ENCODE measurements at regions not wholly inside any gene's neighbourhood (a gene's known extent, or its start where the extent isn't known, plus 50 kb on each side); places are given as distances from the start of the nearest gene placed in this dataset.

DNA sequence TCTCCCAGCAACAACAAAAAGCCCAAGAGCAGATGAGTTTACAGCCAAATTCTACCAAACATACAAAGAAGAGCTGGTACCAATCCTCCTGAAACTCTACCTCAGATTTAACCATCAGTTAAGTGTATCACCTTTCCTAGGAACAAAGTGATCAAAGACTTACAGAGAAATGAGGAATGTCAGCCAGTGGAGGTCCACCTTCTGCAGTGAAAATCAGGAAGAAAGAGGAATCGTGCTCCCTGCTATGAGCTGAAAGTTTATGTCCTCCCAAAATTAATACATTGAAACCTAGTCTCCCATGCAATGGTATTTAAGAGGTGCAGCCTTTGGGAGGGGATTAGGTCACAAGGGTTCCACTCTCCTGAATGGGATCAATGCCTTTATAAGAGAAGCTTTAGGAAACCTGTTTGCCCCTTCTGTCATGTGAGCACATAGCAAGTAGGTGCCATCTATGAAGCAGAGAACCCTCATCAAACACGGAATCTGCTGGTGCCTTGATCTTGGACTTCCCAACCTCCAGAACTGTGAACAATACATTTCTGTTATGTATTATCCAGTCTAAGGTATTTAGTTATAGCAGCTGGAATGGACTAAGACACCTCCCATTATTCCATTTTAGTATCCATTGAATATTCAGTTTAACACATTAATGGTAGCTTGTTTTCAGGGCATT is 139.0 kb upstream of the FZD8 start:
- TF ChIP-seq POLR2A (IDR thresholded peaks at IDR 0.05), result no peak
- TF ChIP-seq, protein P1, sequence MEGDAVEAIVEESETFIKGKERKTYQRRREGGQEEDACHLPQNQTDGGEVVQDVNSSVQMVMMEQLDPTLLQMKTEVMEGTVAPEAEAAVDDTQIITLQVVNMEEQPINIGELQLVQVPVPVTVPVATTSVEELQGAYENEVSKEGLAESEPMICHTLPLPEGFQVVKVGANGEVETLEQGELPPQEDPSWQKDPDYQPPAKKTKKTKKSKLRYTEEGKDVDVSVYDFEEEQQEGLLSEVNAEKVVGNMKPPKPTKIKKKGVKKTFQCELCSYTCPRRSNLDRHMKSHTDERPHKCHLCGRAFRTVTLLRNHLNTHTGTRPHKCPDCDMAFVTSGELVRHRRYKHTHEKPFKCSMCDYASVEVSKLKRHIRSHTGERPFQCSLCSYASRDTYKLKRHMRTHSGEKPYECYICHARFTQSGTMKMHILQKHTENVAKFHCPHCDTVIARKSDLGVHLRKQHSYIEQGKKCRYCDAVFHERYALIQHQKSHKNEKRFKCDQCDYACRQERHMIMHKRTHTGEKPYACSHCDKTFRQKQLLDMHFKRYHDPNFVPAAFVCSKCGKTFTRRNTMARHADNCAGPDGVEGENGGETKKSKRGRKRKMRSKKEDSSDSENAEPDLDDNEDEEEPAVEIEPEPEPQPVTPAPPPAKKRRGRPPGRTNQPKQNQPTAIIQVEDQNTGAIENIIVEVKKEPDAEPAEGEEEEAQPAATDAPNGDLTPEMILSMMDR (IDR thresholded peaks at IDR 0.05), result no peak
